Tibial artery (tissue), 4 donors: ENCODE measurements at regions not wholly inside any gene's neighbourhood (a gene's known extent, or its start where the extent isn't known, plus 50 kb on each side); places are given as distances from the start of the nearest gene placed in this dataset.

Experiments
- DNase-seq, 2 donors: peaks; one replicate each; pipeline ENCODE4 v3.0.0-alpha.2; 2019
- H3K27ac ChIP-seq, 2 donors: fragments of 200-600 bp; sonication (generic) in 1 of 2; 1 replicate in 1 of 2; 2 replicates in 1 of 2; pipeline ENCODE4 v1.5.1; 2018 to 2019; ENCODE audit warnings: mild to moderate bottlenecking in 1 of 2
- H3K27me3 ChIP-seq, 2 donors: fragments of 200-600 bp; sonication (generic) in 1 of 2; one replicate each; pipeline versions ENCODE4 v1.5.1 to v1.6.0; 2016 to 2019
- H3K36me3 ChIP-seq, 3 donors: fragments of 200-600 bp; sonication (generic) in 2 of 3; one replicate each; pipeline ENCODE4 v1.5.1; 2016 to 2019; ENCODE audit warnings: mild to moderate bottlenecking in 2 of 3
- H3K4me1 ChIP-seq, 4 donors: fragments of 200-600 bp; sonication (generic) in 2 of 4; 1 replicate in 3 of 4; 2 replicates in 1 of 4; pipeline ENCODE4 v1.5.1; 2016 to 2019
- H3K4me3 ChIP-seq, 2 donors: fragments of 200-600 bp; sonication (generic) in 1 of 2; 1 replicate in 1 of 2; 2 replicates in 1 of 2; pipeline ENCODE4 v1.5.1; 2018 to 2019; ENCODE audit warnings: mild to moderate bottlenecking in 2 of 2
- H3K9me3 ChIP-seq, 3 donors: fragments of 200-600 bp; sonication (generic) in 1 of 3; one replicate each; pipeline ENCODE4 v1.5.1; 2016 to 2019
- CTCF ChIP-seq, 2 experiments: fragments of 200-600 bp in 1 of 2; fragments of 450-650 bp in 1 of 2; IDR thresholded peaks; one replicate each; pipeline ENCODE4 v1.5.1; 2017 to 2019; ENCODE audit warnings: antibody characterized with exemption in 2 of 2, mild to moderate bottlenecking in 1 of 2, moderate library complexity in 1 of 2
- intact Hi-C: fragments of 100-400 bp; cut with DNase I; formaldehyde crosslinking; loops from one replicate; pipeline ENCODE4 v1.15.0; 2023; ENCODE audit warnings: low total_unique reads

- TF ChIP-seq CTCF (IDR thresholded peaks at IDR 0.05), result no peak
- Histone ChIP-seq H3K27me3 (peaks cover 0 to 2% of the 10 kb centered on the region in 2 donors), H3K4me3 (no peak overlapping the region)
Measured at GRCh38 chr16:48820379-48820778, 210.4 kb upstream of the N4BP1 start.

DNA sequence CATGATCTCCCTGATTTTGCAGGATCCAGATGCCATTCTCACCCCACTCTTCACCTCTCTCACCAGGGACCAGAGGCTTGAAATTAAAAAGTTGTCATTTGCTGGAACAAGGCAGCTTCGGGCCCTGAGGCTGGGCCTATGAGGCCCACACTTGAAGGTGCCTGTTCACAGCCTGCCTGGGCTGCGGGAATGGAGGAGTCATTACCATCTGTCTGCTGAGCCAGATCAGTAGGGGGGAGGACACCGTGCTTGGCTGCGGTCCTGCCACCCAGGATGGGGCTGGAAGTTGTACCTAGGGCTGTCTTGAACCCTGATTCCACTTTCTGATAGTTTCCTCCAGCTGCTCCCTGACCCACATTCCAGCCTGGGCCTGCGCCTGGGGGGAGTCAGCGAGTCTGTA, 208.3 kb upstream of the N4BP1 start:
- Histone ChIP-seq H3K36me3 (no peaks in the 10 kb centered on the region), H3K9me3 (no peaks in the 10 kb centered on the region), H3K4me1 (no peaks in the 10 kb centered on the region), H3K27ac (no peak overlapping the region), H3K27me3 (peaks cover 0 to 2% of the 10 kb centered on the region in 2 donors), H3K4me3 (no peak overlapping the region)
- DNase-seq, result no peak
- TF ChIP-seq CTCF (IDR thresholded peaks at IDR 0.05), result no peak
- intact Hi-C loops, result no loop called here

More at GRCh38 chr16:48820379-48820778, 210.4 kb upstream of the N4BP1 start:
- H3K27ac ChIP-seq, result no peak overlapping the region
- H3K9me3 ChIP-seq, result no peaks in the 10 kb centered on the region
- DNase-seq, result no peak
- intact Hi-C loops, result no loop called here
- H3K4me1 ChIP-seq, result no peaks in the 10 kb centered on the region
- H3K36me3 ChIP-seq, result no peaks in the 10 kb centered on the region

GRCh38 chr16:48817032-48817431, 207.1 kb upstream of the N4BP1 start:
- Histone ChIP-seq H3K9me3 (no peaks in the 10 kb centered on the region), H3K36me3 (no peaks in the 10 kb centered on the region), H3K27ac (no peak overlapping the region), H3K4me1 (no peaks in the 10 kb centered on the region), H3K4me3 (no peak overlapping the region), H3K27me3 (peaks cover 0 to 2% of the 10 kb centered on the region in 2 donors)
- intact Hi-C loops, result no loop called here
- DNase-seq, result no peak
- no peak for TF ChIP-seq CTCF (IDR thresholded peaks at IDR 0.05)

DNA sequence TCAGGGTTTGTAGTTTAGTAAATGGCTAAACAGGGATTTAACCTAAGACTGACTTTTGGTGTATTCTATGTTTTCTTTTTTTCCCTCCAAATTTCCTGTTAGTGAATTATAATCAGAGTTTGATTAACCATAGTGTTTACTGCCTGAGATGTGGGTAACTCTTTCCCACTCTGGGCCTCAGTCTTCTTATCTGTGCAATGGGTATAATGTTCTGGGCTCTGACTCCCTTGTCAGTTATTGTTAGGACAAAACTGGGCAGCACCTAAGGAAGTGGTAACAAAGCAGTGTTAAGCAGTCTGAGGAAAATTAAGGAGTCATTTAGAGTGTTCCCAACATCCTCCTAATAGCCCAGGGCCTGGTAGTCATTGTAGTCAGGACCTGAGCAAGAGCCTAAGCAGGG, 206.4 kb upstream of the N4BP1 start:
- H3K27ac ChIP-seq, result no peak overlapping the region
- no peak overlapping the region for H3K4me3 ChIP-seq
- H3K36me3 ChIP-seq, result no peaks in the 10 kb centered on the region
- TF ChIP-seq CTCF (IDR thresholded peaks at IDR 0.05), result no peak
- H3K4me1 ChIP-seq, result no peaks in the 10 kb centered on the region
- H3K9me3 ChIP-seq, result no peaks in the 10 kb centered on the region
- intact Hi-C loops, result no loop called here
- peaks cover 0 to 6% of the 10 kb centered on the region in 2 donors for H3K27me3 ChIP-seq
- DNase-seq, result no peak

DNA sequence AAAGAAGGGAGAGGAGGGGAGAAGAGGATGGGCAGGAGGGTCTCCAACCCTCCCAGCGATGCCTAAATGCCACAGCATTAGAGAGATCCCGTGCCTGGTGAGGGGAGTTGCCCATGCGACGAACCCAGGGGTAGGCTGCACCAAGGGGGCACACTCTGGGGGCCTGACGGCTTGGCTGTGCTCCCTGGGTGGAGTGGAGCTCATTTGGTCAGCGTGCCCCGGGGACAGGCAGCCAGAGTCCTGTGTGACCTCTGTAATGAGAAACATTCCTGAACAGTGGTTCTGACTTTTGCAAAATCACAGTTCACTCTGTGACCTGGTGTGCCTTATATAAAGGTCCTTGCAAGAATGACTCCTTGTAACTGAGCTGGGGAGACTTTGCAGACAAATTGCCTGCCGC, 205.0 kb upstream of the N4BP1 start:
- Histone ChIP-seq H3K9me3 (no peaks in the 10 kb centered on the region), H3K27ac (no peak overlapping the region), H3K4me1 (peaks cover 0 to 8% (median 0%) of the 10 kb centered on the region in 4 donors), H3K27me3 (peaks cover 0 to 20% of the 10 kb centered on the region in 2 donors), H3K4me3 (no peak overlapping the region), H3K36me3 (no peaks in the 10 kb centered on the region)
- no peak for TF ChIP-seq CTCF (IDR thresholded peaks at IDR 0.05)
- intact Hi-C loops, result no loop called here
- DNase-seq, result no peak

DNA sequence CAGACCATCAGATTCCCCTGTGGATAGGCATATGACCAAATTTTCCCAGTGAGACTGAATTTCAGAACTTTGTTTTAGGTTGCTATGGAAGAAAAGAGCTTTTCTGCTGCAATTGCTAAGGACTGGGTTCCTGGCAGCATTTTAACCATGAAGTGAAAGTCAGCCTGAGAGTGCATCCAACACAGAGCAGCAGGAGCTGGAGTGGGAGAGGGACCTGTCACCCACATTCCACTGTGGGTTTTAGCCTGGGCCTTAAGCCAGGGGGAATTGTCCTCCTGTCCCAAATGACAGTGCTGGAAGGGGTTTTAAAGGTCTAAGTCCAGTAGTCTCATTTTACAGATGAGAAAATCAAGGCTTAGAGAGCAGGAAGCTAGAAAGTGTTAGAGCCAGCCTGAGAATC, 203.5 kb upstream of the N4BP1 start:
- intact Hi-C loops, result no loop called here
- TF ChIP-seq CTCF (IDR thresholded peaks at IDR 0.05), result no peak

More for the DNA sequence above, 203.5 kb upstream of the N4BP1 start:
- no peaks in the 10 kb centered on the region for H3K36me3 ChIP-seq
- peaks cover 0 to 23% of the 10 kb centered on the region in 2 donors for H3K27me3 ChIP-seq
- no peak for DNase-seq
- H3K27ac ChIP-seq, result no peak overlapping the region
- no peaks in the 10 kb centered on the region for H3K9me3 ChIP-seq
- peaks cover 0 to 8% (median 0%) of the 10 kb centered on the region in 4 donors for H3K4me1 ChIP-seq
- no peak overlapping the region for H3K4me3 ChIP-seq
